Stimulated activated CD4-positive, alpha-beta T cell treated with anti-CD3 and anti-CD28 coated beads, TNF-alpha, amount 100 ng/mL, for 4 hours (primary cell): ENCODE measurements at regions not wholly inside any gene's neighbourhood (a gene's known extent, or its start where the extent isn't known, plus 50 kb on each side); places are given as distances from the start of the nearest gene placed in this dataset.

Experiments
- DNase-seq, 3 experiments: peaks; one replicate each; pipeline ENCODE4 v3.0.0-alpha.2; 2020; ENCODE audit warnings: low read depth in 3 of 3

DNA sequence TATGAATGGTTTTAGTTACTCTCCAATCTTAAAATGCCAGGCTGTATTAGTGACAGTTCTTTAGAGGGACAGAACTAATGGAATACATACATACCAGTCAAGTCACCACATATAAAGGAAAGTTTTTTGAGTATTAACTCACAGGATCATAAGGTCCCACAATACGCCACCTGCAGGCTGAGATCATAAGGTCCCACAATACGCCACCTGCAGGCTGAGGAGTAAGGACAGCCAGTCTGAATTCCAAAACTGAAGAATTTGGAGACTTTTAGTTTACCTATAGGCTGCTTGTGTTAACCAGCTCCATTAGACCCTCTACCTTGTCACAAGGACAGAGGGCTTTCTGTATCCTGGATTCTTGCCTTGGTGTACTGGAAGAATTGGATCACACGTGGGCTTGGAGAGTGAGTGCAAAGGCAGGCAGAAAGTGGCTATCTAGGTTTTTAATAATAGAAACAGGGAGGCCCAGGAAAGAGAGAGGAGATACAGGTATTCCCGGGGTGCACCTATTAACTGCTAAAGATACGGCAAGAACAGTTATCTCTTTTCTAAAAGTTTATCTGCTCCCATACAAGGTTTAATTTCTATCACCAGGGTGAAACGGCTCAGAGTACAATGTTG lies 234.9 kb upstream of the CYRIA start:
- DNase-seq, result no peak

DNA sequence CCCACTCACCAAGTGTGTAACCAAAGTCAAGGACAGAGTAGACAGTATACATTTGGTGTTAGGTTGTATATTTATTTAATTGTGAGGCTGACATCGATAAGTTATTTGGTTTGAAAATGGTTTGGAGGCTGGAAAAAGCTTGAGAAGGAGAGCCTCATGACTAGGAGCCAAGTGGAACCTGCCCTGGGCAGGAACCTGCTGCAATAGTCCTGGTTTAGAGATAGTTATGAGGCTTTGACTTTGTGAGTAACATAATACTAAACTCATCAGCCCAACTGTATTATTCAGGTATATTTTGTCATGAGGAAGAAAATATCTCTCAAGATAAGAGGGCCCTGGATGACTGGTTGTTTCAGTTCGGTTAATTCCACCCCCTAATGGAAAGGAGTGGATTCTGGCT lies 234.3 kb upstream of the CYRIA start:
- no peak for DNase-seq

DNA sequence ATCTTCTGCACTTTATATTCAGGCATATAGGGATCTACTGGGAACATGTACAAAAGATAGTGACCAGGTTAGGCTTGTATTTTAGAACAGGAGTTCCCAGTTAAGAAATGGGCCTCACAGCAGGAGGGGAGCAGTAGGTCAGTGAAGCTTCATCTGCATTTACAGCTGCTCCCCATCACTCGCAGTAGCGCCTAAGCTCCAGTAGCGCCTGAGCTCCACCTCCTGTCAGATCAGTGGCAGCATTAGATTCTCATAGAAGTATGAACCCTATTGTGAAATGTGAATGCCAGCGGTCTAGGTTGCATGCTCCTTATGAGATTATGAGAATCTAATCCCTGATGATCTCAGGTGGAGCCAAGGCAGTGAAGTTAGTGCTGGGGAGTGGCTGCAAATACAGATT lies 224.4 kb upstream of the CYRIA start:
- DNase-seq, result no peak

DNA sequence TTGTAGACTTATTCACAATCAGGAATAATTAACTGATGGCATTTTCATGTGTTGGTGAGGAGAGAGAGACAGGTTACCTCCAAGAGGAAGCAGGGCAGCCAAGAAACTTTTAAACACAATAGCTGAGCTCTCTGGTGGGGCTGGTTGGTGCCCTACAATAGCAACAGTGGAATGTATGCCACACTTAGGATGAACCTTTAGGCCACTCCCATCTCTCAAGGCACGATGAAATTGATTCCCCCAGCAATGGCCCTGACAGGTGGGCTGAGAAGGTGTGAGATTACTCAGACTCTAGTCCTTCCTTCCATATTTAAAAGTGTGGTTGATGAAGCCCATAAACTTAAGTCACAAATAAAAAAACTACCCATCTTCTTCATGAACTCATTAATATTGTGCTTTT lies 219.4 kb upstream of the CYRIA start:
- DNase-seq, result no peak

DNA sequence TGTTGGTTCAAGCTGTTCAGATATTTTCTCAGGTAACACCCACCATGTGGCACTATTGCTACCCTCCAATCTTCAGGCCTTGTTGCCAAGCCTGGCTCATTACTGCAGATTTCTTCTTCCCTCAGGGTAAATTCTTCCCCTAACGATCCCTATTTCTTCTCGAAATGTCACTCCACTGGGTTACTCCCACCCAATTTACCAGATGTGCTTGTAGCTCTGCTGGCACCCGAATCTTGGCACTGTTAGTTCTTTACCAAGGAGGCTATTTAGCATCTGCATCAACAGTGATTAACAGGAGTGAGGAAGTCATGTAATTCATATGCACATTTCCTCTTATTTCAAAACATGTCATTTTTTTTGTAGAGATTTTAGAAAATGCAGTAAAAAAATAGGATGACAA lies 217.1 kb upstream of the CYRIA start:
- DNase-seq, result no peak

DNA sequence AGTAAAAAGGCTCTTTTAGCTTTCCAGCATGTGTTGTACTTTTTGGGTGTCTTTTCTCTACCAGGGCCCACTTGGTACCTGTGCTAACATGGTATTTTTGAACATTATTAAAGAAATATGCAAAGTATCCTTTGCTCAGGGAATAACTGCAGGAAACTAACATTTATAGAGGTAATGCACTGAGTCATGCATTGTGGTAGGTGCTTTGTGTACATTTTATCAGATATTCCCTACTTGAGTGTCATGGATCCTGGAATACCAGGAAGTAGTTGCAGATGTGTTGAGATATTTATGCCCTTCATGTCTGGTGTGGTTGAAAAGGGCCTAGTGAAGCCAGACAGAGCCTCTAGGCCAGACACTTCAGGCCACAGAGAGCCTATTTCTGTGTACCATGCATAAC lies 215.5 kb upstream of the CYRIA start:
- no peak for DNase-seq

DNA sequence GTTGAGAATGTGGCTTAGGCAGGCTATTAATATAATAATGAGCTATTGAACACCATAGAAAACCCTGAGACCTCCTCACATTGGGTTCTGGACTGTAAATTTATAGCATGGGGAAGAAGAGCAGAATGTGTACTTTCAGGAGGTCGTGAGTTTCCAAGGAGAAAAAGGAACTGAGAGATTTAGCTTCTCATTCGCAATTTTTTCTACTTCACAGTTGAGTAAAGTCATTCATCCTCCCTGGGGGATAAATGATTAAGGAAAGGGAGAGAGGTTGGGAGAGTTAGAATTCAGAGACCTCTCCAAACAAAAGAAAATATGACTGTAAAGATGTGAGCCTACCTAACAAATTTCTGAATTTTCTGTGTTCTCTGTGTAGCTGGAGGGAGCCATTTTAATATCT lies 205.8 kb upstream of the CYRIA start:
- no peak for DNase-seq

DNA sequence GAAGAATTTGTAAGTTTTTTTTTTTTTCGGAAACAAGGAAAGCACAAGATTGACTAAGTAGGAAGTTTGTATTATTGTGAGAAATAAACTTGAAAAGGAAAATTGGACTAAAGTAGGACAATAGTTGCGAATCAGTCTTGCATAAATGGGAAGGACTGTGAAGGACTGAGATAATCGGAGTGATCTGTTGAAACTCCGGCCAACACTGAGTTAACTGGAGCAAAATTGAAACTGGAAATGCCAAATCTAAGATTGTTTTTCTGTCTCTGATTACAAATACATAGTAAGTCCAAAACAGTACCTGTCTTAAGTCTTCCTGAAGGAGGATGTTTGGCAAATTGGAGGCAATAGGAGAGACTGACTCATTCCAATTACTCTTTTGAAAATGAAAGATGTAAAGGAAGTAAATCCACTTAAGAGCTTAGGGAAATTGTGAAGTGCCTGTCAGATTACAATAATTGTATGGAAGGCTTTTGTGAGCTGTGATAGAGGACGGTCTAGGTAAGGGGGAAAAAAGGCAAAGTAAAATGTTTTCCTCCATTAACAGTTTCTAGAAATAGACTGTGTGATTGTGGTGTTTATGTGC lies 204.9 kb upstream of the CYRIA start:
- DNase-seq, result no peak

DNA sequence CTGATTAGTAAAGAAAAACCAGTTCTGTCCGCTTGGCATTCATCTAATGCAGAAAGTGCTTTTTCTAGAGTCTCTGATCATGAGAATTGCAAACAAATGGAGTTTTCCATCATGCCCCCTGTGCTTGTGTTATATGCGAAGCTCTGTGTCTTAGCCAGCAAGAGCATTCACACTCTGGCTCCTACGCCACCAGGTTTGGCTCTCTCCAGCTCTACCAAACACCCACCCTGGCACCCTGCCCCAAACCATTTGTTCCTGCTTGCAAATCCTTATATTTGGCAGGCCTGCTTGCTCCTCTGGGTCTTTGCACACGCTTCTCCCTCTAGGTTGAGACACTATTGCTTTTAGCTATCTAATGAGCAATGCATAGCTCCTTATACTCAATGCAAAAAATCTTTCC lies 204.1 kb upstream of the CYRIA start:
- DNase-seq, result no peak

DNA sequence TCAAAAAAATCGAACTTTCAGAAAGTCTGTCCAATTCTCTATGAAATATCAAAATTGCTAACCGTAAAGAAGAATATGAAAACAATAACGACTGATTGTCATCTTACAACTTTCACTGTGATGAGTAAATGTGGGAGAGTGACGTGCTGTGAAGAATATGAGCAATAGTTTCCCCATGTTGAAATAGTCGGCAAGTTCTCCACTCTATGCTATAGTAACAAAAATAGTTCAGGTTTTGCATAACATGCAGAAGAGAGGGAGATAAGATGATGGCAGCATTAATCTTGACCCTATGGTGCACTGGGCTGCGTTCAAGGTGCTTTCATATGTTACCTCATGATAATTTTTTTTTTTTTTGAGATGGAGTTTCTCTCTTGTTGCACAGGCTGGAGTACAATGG lies 196.8 kb upstream of the CYRIA start:
- no peak for DNase-seq

DNA sequence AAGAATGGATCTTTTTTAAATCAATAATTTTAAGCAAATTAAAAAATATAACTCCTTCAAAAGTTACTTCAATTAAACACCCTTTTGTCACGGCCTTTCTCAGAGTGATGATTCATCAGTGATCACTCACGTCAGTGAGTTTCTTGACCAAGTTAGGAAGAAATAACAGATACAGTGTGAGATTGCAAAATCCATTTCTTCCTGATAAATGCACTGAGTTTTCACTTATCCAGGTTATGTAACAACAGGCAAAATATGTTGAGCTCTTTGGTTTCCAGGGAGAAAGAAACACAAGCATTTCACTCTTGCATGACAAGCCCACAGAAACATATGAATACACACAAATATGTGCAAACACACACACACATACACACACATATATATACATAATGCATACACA lies 195.9 kb upstream of the CYRIA start:
- DNase-seq, result no peak

DNA sequence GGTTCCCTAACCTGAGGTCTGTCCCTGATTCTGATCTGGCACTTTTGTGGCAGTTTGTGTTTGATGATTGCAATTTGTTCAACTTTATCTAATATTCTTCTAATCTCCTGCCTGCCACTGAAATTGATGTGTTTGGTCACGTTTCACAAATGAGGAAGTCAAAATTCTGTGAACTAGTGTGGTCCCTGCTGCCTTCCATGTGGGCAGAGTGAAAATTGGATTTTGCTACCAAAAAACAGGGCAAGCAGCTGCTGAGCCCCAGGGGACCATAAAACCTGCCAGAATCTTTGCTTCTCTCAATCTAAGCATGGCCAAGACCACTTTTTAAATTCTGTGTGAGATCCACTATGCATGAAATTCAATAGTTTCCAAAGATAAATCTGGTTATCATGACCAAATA lies 195.5 kb upstream of the CYRIA start:
- no peak for DNase-seq

DNA sequence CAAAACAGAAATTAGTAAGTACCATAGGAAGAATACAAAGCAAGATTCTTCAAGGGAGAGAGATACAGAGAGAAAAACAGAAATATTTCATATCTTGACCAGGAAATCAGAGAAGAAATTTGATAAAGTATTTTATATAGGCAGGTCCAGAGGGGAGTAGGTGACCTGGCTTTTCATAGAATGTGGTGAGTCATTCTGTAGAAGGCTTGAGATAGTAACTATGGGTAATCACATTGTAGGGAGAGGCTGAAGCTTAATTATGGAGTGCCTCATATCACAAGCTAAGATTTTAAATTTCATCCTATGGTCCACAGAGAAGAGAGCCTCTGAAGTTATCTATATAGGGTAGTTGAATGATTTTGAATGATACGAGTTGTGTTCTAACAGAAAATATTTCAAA lies 195.0 kb upstream of the CYRIA start:
- DNase-seq, result no peak

DNA sequence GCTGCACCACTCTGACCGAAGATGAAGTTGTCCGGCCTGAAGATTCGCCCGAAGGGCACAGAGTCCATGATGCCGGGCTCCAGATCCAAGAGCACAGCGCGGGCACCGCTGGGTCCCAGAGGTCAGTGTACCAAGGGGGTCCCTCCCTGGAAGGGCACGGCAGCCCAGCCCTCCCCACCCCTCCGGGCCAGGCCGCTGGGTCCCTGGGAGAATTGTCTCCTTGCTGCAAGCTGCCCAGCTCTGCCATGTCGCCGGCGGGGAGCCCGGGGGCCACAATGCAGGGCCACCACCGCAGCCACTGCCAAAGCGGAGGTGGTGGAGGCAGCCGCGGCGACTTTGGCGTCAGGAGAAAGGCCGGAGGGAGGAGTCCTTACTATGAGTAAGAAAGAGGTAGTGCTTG lies 189.5 kb upstream of the CYRIA start:
- no peak for DNase-seq

DNA sequence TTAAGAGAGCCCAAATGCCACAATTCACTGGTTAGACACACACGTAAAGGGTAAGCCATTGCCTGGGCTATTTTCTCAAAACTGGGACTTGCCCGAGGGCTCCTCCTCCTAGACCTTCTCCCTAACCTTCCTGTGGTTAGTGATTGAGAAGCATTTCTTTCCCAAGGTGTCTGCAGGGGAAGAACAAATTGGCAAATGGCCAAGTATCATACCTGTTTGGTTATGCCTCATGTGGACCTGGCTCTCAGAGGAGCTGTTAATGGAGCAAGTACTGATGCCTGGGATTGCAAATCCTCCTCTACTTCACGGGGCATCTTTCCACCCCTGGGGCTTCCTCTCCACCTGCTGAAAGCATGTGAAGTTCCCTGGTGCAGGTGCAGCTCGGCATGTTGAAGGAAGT lies 187.5 kb upstream of the CYRIA start:
- no peak for DNase-seq

DNA sequence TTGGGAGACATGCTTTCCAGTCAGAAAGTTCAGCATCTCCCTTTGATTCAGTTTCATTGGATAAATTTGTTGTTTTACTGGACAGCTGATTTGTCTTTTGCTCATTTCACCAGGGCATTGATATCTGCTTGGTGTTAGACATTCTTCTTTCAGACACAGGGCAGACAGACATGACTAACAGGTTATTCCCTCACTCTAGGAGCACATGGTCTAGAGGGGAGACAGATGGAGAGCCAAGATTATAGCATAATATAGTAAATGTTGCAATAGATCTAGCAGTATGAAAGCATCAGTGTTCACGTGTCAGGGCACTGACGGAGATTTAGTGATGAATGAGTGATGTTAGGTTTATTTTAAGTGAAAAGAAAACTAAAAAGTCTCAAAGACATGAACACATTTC lies 187.0 kb upstream of the CYRIA start:
- DNase-seq, result no peak

DNA sequence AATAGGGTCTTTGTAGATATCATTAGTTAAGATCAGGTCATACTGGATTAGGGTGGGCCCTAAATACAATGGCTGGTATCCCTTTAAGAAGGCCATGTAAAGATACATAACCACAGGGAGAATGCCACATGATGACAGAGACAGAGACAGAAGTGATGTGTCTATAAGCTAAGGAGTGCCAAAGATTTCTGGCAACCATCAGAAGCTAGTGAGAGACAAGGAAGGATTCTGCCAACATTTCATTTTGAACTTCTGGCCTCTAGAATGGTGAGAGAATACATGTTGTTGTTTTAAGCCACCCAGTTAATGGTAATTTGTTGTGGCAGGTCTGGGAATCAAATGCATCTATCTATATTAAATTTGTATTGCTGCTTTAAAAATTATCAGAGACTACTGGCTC lies 185.5 kb upstream of the CYRIA start:
- no peak for DNase-seq

DNA sequence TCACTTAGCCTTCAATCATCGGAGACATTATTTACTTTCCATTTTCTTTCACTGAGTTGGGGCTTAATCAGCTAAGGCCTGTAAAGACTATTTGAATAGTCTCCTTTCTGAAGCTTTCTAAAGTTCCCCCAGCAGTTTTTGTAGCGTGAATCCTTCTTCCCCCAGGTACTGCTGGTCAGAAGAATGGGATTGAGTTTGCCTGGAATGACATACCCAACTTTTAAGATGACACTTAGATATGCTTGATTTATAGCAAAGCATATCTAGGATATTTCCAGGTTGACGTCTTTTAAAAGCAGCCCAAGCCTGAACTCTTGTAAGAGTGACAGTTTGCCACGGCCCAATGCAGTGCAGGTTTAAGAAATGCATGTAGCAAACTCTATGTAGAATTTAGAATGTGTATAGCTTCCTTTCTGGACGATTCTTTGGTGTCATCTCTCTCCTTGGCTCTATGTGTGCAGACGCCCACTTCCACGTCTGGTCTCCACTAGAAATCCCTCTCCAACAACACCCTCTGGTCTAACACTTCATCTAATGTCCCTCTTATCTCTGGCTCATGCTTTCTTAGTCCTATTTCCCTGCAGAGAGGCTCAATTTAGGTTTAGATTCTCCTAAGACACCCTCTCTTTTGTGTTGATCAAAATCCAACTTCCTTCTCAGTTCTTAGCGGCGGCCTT lies 175.0 kb upstream of the CYRIA start:
- DNase-seq, result no peak

DNA sequence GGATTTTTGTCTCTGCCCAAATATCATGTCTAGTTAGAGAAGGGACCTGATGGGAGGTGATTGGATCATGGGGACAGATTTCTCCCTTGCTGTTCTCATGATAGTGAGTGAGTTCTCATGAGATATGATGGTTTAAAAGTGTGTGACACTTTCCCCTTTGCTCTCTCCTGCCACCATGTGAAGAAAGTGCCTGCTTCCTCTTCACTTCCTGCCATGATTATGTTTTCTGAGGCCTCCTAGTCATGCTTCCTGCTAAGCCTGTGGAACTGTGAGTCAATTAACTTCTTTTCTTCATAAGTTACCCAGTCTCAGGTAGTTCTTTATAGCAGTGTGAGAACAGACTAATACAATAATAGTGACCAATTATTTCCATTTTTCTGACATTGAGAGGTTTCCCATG lies 167.3 kb upstream of the CYRIA start:
- DNase-seq, result no peak

DNA sequence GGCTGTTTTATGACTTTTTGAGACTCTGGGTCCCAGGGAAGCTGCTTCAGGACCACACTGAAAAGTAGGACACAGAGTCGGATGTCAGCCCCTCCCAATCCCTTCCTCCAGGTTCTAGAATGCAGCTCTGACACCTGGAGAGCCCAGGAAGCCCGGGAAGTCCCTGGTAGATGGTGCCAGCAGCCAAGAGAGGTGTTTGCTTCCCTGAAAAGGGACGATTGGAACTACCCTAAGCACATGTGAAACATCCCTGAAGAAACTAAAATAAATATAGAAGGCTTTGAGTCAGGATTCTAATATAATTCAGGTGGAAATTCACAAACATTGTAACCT lies 163.2 kb upstream of the CYRIA start:
- no peak for DNase-seq

DNA sequence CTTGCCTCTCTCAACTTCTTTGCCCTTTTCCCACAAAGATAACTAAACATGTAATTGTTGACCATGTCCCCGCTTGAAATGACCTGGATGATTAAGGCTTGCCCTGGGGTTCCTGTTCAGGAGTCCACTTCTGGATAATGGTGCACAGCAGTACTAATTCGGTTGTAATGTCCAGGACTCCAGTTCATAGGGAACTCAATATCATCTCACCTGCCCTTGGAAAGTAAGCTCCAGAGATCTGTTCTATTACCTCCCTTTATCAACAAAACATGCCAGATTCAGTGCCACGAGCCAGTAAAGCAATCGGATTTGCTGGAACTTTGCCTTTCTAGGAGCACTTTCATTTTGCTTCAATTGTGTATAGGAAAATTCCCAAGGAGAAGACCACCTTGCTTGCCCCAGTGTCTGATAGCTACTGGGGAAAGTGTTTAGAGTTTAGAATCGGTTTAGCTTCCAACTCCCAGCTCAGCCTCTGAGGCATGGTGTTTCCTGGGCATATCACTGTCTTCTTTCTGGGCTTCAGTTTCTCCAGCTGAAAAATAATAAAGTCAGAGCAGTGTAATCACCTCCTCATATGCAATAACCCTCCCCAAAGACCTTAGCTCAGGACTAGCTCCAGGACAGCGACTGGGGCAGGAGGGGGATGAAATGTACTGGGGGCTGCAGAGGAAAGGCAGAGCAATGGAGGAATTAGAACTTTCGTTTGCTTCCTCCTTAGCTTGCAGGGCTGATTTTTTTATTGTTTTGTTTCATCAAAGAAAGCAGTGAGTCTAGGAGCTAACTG lies 162.6 kb upstream of the CYRIA start:
- DNase-seq, result no peak

DNA sequence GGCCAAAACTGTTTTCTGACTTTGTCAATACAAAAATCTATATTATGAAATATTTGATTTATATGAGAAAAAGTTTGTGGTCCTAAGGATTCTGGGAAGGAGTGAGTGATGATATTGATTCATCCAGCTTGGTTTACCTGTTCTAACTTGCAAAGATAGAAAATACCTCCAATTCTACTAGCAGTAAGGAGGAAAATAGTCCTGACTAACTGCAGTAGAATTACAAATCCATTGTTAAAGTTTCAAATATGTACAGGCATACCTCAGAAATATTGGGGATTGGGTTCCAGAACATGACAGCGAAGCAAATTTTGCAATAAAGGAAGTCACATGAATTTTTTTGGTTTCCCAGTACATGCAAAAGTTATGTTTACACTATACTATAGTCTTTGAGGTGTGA lies 158.8 kb upstream of the CYRIA start:
- DNase-seq, result no peak

DNA sequence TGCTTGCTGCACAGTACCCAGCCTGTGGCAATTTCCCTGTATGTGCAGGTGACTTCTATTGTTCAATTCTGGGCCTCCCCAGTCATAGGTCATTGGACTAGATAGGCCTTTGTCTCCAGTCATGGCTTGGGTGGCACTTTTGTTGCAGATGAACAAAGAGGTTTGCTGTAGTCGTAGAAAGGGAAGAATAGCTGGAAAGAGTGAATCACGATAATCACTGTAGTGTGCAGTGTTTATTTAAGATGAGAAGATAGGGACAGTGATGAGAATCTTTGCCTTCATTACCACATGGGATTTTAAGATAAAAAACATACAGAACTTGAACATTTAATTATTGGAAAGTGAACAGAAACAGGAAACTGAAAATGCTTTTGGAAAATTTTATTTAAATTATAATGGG lies 156.1 kb upstream of the CYRIA start:
- DNase-seq, result no peak
